ENCODE measurements at regions not wholly inside any gene's neighbourhood (a gene's known extent, or its start where the extent isn't known, plus 50 kb on each side); places are given as distances from the start of the nearest gene placed in this dataset.

DNA sequence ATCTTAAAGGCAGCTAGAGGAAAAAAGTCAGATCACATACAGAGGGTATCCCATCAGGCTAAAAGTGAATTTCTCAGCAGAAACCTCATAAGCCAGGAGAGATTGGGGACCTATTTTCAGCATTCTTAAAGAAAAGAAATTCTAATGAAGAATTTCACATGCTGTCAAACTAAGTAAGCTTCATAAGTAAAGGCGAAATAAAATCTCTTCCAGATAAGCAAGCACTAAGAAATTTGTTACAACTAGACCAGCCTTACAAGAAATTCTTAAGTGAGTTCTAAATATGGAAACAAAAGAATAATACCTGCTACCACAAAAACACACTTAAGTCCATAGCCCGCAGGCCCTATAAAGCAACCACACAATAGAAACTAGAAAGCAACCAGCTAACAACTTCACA, 186.1 kb downstream of the ETAA1 start:
- TF ChIP-seq, protein P1, sequence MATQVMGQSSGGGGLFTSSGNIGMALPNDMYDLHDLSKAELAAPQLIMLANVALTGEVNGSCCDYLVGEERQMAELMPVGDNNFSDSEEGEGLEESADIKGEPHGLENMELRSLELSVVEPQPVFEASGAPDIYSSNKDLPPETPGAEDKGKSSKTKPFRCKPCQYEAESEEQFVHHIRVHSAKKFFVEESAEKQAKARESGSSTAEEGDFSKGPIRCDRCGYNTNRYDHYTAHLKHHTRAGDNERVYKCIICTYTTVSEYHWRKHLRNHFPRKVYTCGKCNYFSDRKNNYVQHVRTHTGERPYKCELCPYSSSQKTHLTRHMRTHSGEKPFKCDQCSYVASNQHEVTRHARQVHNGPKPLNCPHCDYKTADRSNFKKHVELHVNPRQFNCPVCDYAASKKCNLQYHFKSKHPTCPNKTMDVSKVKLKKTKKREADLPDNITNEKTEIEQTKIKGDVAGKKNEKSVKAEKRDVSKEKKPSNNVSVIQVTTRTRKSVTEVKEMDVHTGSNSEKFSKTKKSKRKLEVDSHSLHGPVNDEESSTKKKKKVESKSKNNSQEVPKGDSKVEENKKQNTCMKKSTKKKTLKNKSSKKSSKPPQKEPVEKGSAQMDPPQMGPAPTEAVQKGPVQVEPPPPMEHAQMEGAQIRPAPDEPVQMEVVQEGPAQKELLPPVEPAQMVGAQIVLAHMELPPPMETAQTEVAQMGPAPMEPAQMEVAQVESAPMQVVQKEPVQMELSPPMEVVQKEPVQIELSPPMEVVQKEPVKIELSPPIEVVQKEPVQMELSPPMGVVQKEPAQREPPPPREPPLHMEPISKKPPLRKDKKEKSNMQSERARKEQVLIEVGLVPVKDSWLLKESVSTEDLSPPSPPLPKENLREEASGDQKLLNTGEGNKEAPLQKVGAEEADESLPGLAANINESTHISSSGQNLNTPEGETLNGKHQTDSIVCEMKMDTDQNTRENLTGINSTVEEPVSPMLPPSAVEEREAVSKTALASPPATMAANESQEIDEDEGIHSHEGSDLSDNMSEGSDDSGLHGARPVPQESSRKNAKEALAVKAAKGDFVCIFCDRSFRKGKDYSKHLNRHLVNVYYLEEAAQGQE (IDR thresholded peaks at IDR 0.05; ENCODE audit: low read depth, low read length), result no peak
- TF ChIP-seq SIN3A (IDR thresholded peaks at IDR 0.05; ENCODE audit: low read depth, low read length), result no peak
- no peak for TF ChIP-seq BHLHE40 (IDR thresholded peaks at IDR 0.05; ENCODE audit: borderline replicate concordance in 1 of 2, low read depth in 2 of 2, low read length in 1 of 2)
- TF ChIP-seq POLR2A (IDR thresholded peaks at IDR 0.05; ENCODE audit: low read depth, low read length), result no peak
- TF ChIP-seq EZH2 (IDR thresholded peaks at IDR 0.05; ENCODE audit: borderline replicate concordance, control insufficient read depth, low read depth, low read length), result no peak
- TF ChIP-seq ZBED1 (IDR thresholded peaks at IDR 0.05; ENCODE audit: borderline replicate concordance), result no peak
- no peak for TF ChIP-seq ZSCAN29 (IDR thresholded peaks at IDR 0.05)
- no peak for TF ChIP-seq ZNF274 (IDR thresholded peaks at IDR 0.05; ENCODE audit: insufficient read depth, insufficient read length)
- TF ChIP-seq, protein P2, sequence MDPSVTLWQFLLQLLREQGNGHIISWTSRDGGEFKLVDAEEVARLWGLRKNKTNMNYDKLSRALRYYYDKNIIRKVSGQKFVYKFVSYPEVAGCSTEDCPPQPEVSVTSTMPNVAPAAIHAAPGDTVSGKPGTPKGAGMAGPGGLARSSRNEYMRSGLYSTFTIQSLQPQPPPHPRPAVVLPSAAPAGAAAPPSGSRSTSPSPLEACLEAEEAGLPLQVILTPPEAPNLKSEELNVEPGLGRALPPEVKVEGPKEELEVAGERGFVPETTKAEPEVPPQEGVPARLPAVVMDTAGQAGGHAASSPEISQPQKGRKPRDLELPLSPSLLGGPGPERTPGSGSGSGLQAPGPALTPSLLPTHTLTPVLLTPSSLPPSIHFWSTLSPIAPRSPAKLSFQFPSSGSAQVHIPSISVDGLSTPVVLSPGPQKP (IDR thresholded peaks at IDR 0.05; ENCODE audit: low read depth, low read length), result no peak
- TF ChIP-seq POLR2AphosphoS2 (IDR thresholded peaks at IDR 0.05; ENCODE audit: low read depth, low read length), result no peak
- TF ChIP-seq, protein P3, sequence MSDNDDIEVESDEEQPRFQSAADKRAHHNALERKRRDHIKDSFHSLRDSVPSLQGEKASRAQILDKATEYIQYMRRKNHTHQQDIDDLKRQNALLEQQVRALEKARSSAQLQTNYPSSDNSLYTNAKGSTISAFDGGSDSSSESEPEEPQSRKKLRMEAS (IDR thresholded peaks at IDR 0.05; ENCODE audit: low read depth, low read length), result no peak
- TF ChIP-seq, protein P4, sequence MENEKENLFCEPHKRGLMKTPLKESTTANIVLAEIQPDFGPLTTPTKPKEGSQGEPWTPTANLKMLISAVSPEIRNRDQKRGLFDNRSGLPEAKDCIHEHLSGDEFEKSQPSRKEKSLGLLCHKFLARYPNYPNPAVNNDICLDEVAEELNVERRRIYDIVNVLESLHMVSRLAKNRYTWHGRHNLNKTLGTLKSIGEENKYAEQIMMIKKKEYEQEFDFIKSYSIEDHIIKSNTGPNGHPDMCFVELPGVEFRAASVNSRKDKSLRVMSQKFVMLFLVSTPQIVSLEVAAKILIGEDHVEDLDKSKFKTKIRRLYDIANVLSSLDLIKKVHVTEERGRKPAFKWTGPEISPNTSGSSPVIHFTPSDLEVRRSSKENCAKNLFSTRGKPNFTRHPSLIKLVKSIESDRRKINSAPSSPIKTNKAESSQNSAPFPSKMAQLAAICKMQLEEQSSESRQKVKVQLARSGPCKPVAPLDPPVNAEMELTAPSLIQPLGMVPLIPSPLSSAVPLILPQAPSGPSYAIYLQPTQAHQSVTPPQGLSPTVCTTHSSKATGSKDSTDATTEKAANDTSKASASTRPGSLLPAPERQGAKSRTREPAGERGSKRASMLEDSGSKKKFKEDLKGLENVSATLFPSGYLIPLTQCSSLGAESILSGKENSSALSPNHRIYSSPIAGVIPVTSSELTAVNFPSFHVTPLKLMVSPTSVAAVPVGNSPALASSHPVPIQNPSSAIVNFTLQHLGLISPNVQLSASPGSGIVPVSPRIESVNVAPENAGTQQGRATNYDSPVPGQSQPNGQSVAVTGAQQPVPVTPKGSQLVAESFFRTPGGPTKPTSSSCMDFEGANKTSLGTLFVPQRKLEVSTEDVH (IDR thresholded peaks at IDR 0.05; ENCODE audit: low read depth, partially characterized antibody), result no peak

Measured in GM12878 (cell line).